ENCODE measurements at regions not wholly inside any gene's neighbourhood (a gene's known extent, or its start where the extent isn't known, plus 50 kb on each side); places are given as distances from the start of the nearest gene placed in this dataset.

GRCh38 chr12:75863533-75863932 lies 168.0 kb downstream of the PHLDA1 start:
- H3K36me3 ChIP-seq, result no peaks in the 10 kb centered on the region
- no peak overlapping the region for H3K4me3 ChIP-seq
- no peak for DNase-seq (ENCODE audit: low spot score)
- TF ChIP-seq POLR2AphosphoS5 (IDR thresholded peaks at IDR 0.05) (no peak), POLR2A (IDR thresholded peaks at IDR 0.05) (no peak)
- TF ChIP-seq, protein P1, sequence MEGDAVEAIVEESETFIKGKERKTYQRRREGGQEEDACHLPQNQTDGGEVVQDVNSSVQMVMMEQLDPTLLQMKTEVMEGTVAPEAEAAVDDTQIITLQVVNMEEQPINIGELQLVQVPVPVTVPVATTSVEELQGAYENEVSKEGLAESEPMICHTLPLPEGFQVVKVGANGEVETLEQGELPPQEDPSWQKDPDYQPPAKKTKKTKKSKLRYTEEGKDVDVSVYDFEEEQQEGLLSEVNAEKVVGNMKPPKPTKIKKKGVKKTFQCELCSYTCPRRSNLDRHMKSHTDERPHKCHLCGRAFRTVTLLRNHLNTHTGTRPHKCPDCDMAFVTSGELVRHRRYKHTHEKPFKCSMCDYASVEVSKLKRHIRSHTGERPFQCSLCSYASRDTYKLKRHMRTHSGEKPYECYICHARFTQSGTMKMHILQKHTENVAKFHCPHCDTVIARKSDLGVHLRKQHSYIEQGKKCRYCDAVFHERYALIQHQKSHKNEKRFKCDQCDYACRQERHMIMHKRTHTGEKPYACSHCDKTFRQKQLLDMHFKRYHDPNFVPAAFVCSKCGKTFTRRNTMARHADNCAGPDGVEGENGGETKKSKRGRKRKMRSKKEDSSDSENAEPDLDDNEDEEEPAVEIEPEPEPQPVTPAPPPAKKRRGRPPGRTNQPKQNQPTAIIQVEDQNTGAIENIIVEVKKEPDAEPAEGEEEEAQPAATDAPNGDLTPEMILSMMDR (IDR thresholded peaks at IDR 0.05), result no peak
- H3K27me3 ChIP-seq (replicated peaks; ENCODE audit: insufficient read depth), result no peaks in the 10 kb centered on the region
- no peaks in the 10 kb centered on the region for H3K4me1 ChIP-seq (replicated peaks)
- WGBS, result 76% methylated on average over 7 of the region's 7 CpGs
- H3K9me3 ChIP-seq, result no peaks in the 10 kb centered on the region
- no peak overlapping the region for H3K27ac ChIP-seq
- intact Hi-C loops (cut with DNase I), result no loop called here

GRCh38 chr12:75862692-75863471 lies 168.7 kb downstream of the PHLDA1 start:
- intact Hi-C loops (cut with DNase I), result no loop called here

GRCh38 chr12:75859868-75860267 lies 171.7 kb downstream of the PHLDA1 start:
- TF ChIP-seq POLR2AphosphoS5 (IDR thresholded peaks at IDR 0.05) (no peak), POLR2A (IDR thresholded peaks at IDR 0.05) (no peak)
- intact Hi-C loops (cut with DNase I), result no loop called here
- no peak overlapping the region for H3K27ac ChIP-seq
- WGBS, result 43% methylated on average over 2 of the region's 2 CpGs
- no peaks in the 10 kb centered on the region for H3K9me3 ChIP-seq
- no peak overlapping the region for H3K4me3 ChIP-seq
- DNase-seq (ENCODE audit: low spot score), result no peak
- H3K27me3 ChIP-seq (replicated peaks; ENCODE audit: insufficient read depth), result no peaks in the 10 kb centered on the region
- H3K4me1 ChIP-seq (replicated peaks), result no peaks in the 10 kb centered on the region
- H3K36me3 ChIP-seq, result no peaks in the 10 kb centered on the region

More at GRCh38 chr12:75862692-75863471, 168.7 kb downstream of the PHLDA1 start:
- Histone ChIP-seq H3K36me3 (no peaks in the 10 kb centered on the region), H3K27me3 (replicated peaks; ENCODE audit: insufficient read depth) (no peaks in the 10 kb centered on the region), H3K4me3 (no peak overlapping the region), H3K4me1 (replicated peaks) (no peaks in the 10 kb centered on the region), H3K9me3 (no peaks in the 10 kb centered on the region), H3K27ac (no peak overlapping the region)
- DNase-seq (ENCODE audit: low spot score), result no peak
- WGBS, result 50% methylated on average over 2 of the region's 2 CpGs
- TF ChIP-seq, protein P1 (IDR thresholded peaks at IDR 0.05), result no peak
- TF ChIP-seq POLR2AphosphoS5 (IDR thresholded peaks at IDR 0.05), result no peak
- no peak for TF ChIP-seq POLR2A (IDR thresholded peaks at IDR 0.05)

GRCh38 chr12:75856235-75856634 lies 175.3 kb downstream of the PHLDA1 start:
- no peak overlapping the region for H3K27ac ChIP-seq
- WGBS, result 86% methylated on average over 1 of the region's 1 CpG
- TF ChIP-seq POLR2AphosphoS5 (IDR thresholded peaks at IDR 0.05) (no peak), POLR2A (IDR thresholded peaks at IDR 0.05) (no peak)
- TF ChIP-seq, protein P1 (IDR thresholded peaks at IDR 0.05), result no peak

GRCh38 chr12:75855360-75855759 lies 176.2 kb downstream of the PHLDA1 start:
- H3K4me1 ChIP-seq (replicated peaks), result no peaks in the 10 kb centered on the region
- 94% methylated on average over 2 of the region's 2 CpGs for WGBS

More at GRCh38 chr12:75856235-75856634, 175.3 kb downstream of the PHLDA1 start:
- intact Hi-C loops (cut with DNase I), result no loop called here
- no peak overlapping the region for H3K4me3 ChIP-seq
- no peaks in the 10 kb centered on the region for H3K9me3 ChIP-seq
- no peak for DNase-seq (ENCODE audit: low spot score)
- H3K27me3 ChIP-seq (replicated peaks; ENCODE audit: insufficient read depth), result no peaks in the 10 kb centered on the region
- H3K4me1 ChIP-seq (replicated peaks), result no peaks in the 10 kb centered on the region
- no peaks in the 10 kb centered on the region for H3K36me3 ChIP-seq

More at GRCh38 chr12:75855360-75855759, 176.2 kb downstream of the PHLDA1 start:
- intact Hi-C loops (cut with DNase I), result no loop called here
- TF ChIP-seq, protein P1 (IDR thresholded peaks at IDR 0.05), result no peak
- TF ChIP-seq POLR2AphosphoS5 (IDR thresholded peaks at IDR 0.05), result no peak
- no peak for TF ChIP-seq POLR2A (IDR thresholded peaks at IDR 0.05)
- no peak overlapping the region for H3K4me3 ChIP-seq
- H3K27ac ChIP-seq, result no peak overlapping the region
- DNase-seq (ENCODE audit: low spot score), result no peak
- no peaks in the 10 kb centered on the region for H3K9me3 ChIP-seq
- no peaks in the 10 kb centered on the region for H3K27me3 ChIP-seq (replicated peaks; ENCODE audit: insufficient read depth)
- H3K36me3 ChIP-seq, result no peaks in the 10 kb centered on the region

Data from prostate gland (tissue), 2 donors.